HepG2 (cell line): ENCODE measurements at regions not wholly inside any gene's neighbourhood (a gene's known extent, or its start where the extent isn't known, plus 50 kb on each side); places are given as distances from the start of the nearest gene placed in this dataset.

ENCODE experiments used
- ATAC-seq: fragments of 200-7000 bp; cut with Tn5 transposase; 3 replicates; pipeline ENCODE4 v1.9.1; 2020; ENCODE audit warnings: mild to moderate bottlenecking, moderate library complexity
- BruUV-seq: library from RNA; stranded (reverse); fragments of 400-500 nt; replicated peaks from 2 replicates; lab custom pipeline; 2021; lab: Mats Ljungman, UMichigan
- CTCF ChIA-PET: fragments of 300-600 bp; formaldehyde crosslinking; extraction: SDS; loops from one replicate; lab custom pipeline; 2021; ENCODE audit warnings: low total read pairs, inconsistent platforms, low intra/inter-chr PET ratio; lab: Yijun Ruan, JAX
- POLR2A ChIA-PET: fragments of 350-600 bp; sonication (Branson Sonifier 250); formaldehyde crosslinking; loops from one replicate; lab custom pipeline; 2020; ENCODE audit warnings: antibody characterized with exemption, inconsistent platforms; lab: Yijun Ruan, JAX
- DNase-seq: peaks from one replicate; pipeline ENCODE4 v3.0.0-alpha.2; 2015; ENCODE audit warnings: low spot score
- FAIRE-seq: peaks from 3 replicates; lab custom pipeline; 2011; peaks lifted over from hg19 to GRCh38; lab: Jason Lieb, UNC
- H2AFZ ChIP-seq: one replicate; pipeline ENCODE4 v1.6.1; 2011; ENCODE audit warnings: low read length, inconsistent platforms
- H3K27ac ChIP-seq: fragments of 300-600 bp; 3 replicates; pipeline ENCODE4 v1.8.0; 2011; ENCODE audit warnings: mixed run types, mild to moderate bottlenecking, mixed read lengths, low read length, inconsistent platforms; ENCODE audit not compliant: insufficient read depth; ENCODE audit errors: extremely low read length
- H3K27me3 ChIP-seq, 2 experiments: fragments of 200-600 bp in 1 of 2; 2 replicates in 1 of 2; 3 replicates in 1 of 2; pipeline versions ENCODE4 v1.6.0 to v1.8.0; 2011; ENCODE audit warnings: low read length in 2 of 2, mild to moderate bottlenecking in 2 of 2, moderate library complexity in 2 of 2, inconsistent platforms in 1 of 2; ENCODE audit not compliant: insufficient read depth in 2 of 2, control insufficient read depth in 1 of 2
- H3K36me3 ChIP-seq, 2 experiments: fragments of 200-600 bp in 1 of 2; replicated peaks in 1 of 2; 2 replicates in 1 of 2; 3 replicates in 1 of 2; pipeline versions ENCODE4 v1.5.1 to v1.8.0; 2011; ENCODE audit warnings: low read length in 2 of 2, inconsistent platforms in 1 of 2; ENCODE audit not compliant: insufficient read depth in 2 of 2, control insufficient read depth in 1 of 2
- H3K4me1 ChIP-seq: 2 replicates; pipeline ENCODE4 v1.5.1; 2012; ENCODE audit warnings: low read length, inconsistent platforms; ENCODE audit not compliant: insufficient read depth
- H3K4me2 ChIP-seq: 2 replicates; pipeline ENCODE4 v1.6.0; 2011; ENCODE audit warnings: low read depth, low read length, inconsistent platforms
- H3K4me3 ChIP-seq, 3 experiments: fragments of 200-600 bp in 1 of 3; sonication (generic), shearing (Covaris generic) in 1 of 3; replicated peaks in 1 of 3; 2 replicates each; pipeline ENCODE4 v1.5.1; 2011 to 2016; ENCODE audit warnings: low read length in 3 of 3, inconsistent platforms in 2 of 3, low read depth in 2 of 3, mild to moderate bottlenecking in 2 of 3, control low read depth in 1 of 3, mixed read lengths in 1 of 3; ENCODE audit not compliant: insufficient read depth in 1 of 3
- H3K79me2 ChIP-seq: one replicate; pipeline ENCODE4 v1.6.1; 2011; ENCODE audit warnings: low read length, inconsistent platforms; ENCODE audit not compliant: insufficient read depth
- H3K9ac ChIP-seq: 2 replicates; pipeline ENCODE4 v1.6.0; 2011; ENCODE audit warnings: mild to moderate bottlenecking, low read depth, low read length, inconsistent platforms; ENCODE audit not compliant: insufficient read depth
- H3K9me3 ChIP-seq: 2 replicates; pipeline ENCODE4 v1.5.1; 2012; ENCODE audit warnings: mild to moderate bottlenecking, low read length
- H4K20me1 ChIP-seq: 2 replicates; pipeline ENCODE4 v1.6.0; 2011; ENCODE audit warnings: inconsistent platforms, mild to moderate bottlenecking, low read length, moderate library complexity; ENCODE audit not compliant: insufficient read depth
- ATF2 ChIP-seq: sonication (generic); formaldehyde crosslinking; IDR thresholded peaks from 2 replicates; pipeline ENCODE4 v1.4.0; 2020; ENCODE audit warnings: missing genetic modification reagents
- ATF6 ChIP-seq: sonication (generic); formaldehyde crosslinking; conservative IDR thresholded peaks from 2 replicates; pipeline ENCODE4 v1.4.0; 2020; ENCODE audit warnings: missing genetic modification reagents
- MATR3 ChIP-seq: sonication (generic); formaldehyde crosslinking; IDR thresholded peaks from 2 replicates; pipeline ENCODE4 v1.4.0; 2020; ENCODE audit warnings: missing genetic modification reagents
- MIER3 ChIP-seq: IDR thresholded peaks from 2 replicates; pipeline ENCODE4 v1.6.1; 2016; ENCODE audit warnings: missing compliant biosample characterization, borderline replicate concordance
- MLLT10 ChIP-seq: sonication (generic); formaldehyde crosslinking; IDR thresholded peaks from 2 replicates; pipeline ENCODE4 v1.4.0; 2020; ENCODE audit warnings: missing genetic modification reagents
- POLR2AphosphoS5 ChIP-seq: IDR thresholded peaks from 2 replicates; pipeline ENCODE4 v1.6.1; 2012; ENCODE audit warnings: low read depth, low read length
- ZNF230 ChIP-seq: sonication (generic); formaldehyde crosslinking; IDR thresholded peaks from 2 replicates; pipeline ENCODE4 v1.4.0; 2020; ENCODE audit warnings: mild to moderate bottlenecking, missing genetic modification reagents
- ZNF790 ChIP-seq: sonication (generic); formaldehyde crosslinking; IDR thresholded peaks from 2 replicates; pipeline ENCODE4 v1.8.0; 2022; ENCODE audit warnings: missing genetic modification reagents, mild to moderate bottlenecking, borderline replicate concordance
- WGBS: methylation state at CpG from one replicate; pipeline ENCODE4 v1.1.6; 2017; ENCODE audit warnings: low lambda C conversion rate; 5-methylcytosine and 5-hydroxymethylcytosine counted together
- in situ Hi-C: cut with HindIII; loops from 2 replicates; pipeline ENCODE4 v1.10.0; 2017; ENCODE audit warnings: low pct_unique_long_range_greater_than_20kb; ENCODE audit not compliant: extremely low pct_ligation_motif_present
- intact Hi-C: fragments of 100-400 bp; cut with micrococcal nuclease; formaldehyde crosslinking; loops from one replicate; pipeline ENCODE4 v1.10.0; 2022; ENCODE audit not compliant: unreplicated experiment

GRCh38 chr16:79653373-79653891, 52.9 kb upstream of the MAF start:
- ATAC-seq = no peak
- intact Hi-C loops = no loop called here
- POLR2A ChIA-PET = no interaction called here
- H3K4me2 ChIP-seq = no peak overlapping the region
- TF ChIP-seq MIER3 = no peak
- TF ChIP-seq, all 625 proteins: peak for 0
- FAIRE-seq = no peak
- CTCF ChIA-PET = no interaction called here
- H3K27me3 ChIP-seq = no peaks in the 10 kb centered on the region
- WGBS = 47% methylated on average over 5 of the region's 6 CpGs
- BruUV-seq = no TSS peak
- no peak for DNase-seq
- no peaks in the 10 kb centered on the region for H3K4me1 ChIP-seq
- H3K9ac ChIP-seq = no peak overlapping the region
- no peak overlapping the region for H3K4me3 ChIP-seq
- H3K9me3 ChIP-seq = no peaks in the 10 kb centered on the region
- in situ Hi-C loops = no loop called here
- no peak overlapping the region for H2AFZ ChIP-seq
- H3K27ac ChIP-seq = no peak overlapping the region
- no peaks in the 10 kb centered on the region for H4K20me1 ChIP-seq
- H3K36me3 ChIP-seq = no peaks in the 10 kb centered on the region
- no peaks in the 10 kb centered on the region for H3K79me2 ChIP-seq

- Histone ChIP-seq H4K20me1 (no peaks in the 10 kb centered on the region), H2AFZ (no peak overlapping the region), H3K4me2 (no peak overlapping the region), H3K27me3 (no peaks in the 10 kb centered on the region), H3K9me3 (no peaks in the 10 kb centered on the region), H3K9ac (no peak overlapping the region), H3K79me2 (no peaks in the 10 kb centered on the region), H3K4me3 (no peak overlapping the region), H3K4me1 (no peaks in the 10 kb centered on the region), H3K27ac (no peak overlapping the region), H3K36me3 (no peaks in the 10 kb centered on the region)
- TF ChIP-seq POLR2AphosphoS5 (no peak), ZNF790 (no peak), MLLT10 (CRISPR knock-in tag) (no peak), ATF2 (CRISPR knock-in tag) (no peak), ATF6 (no peak), ZNF230 (CRISPR knock-in tag) (no peak), MATR3 (CRISPR knock-in tag) (no peak)
- DNase-seq = no peak
- ChIA-PET CTCF (no interaction called here), POLR2A (no interaction called here)
- ATAC-seq = no peak
- FAIRE-seq = no peak
- in situ Hi-C loops (no loop called here), intact Hi-C loops (no loop called here)
- 21% methylated on average over 7 of the region's 7 CpGs for WGBS
- BruUV-seq = no TSS peak
These were observed 50.8 kb upstream of the MAF start for GRCh38 chr16:79651363-79651762.
